ENCODE measurements at regions not wholly inside any gene's neighbourhood (a gene's known extent, or its start where the extent isn't known, plus 50 kb on each side); places are given as distances from the start of the nearest gene placed in this dataset.
"Not testable (repeated sequence)": the region's sequence is repeated elsewhere in the genome, so short reads cannot be mapped to it uniquely, and the experiment has no call there.

GRCh38 chr6:17001188-17001587 is 100.7 kb upstream of the STMND1 start:
- TF ChIP-seq CTCF (IDR thresholded peaks at IDR 0.05): no peak
- H3K27ac ChIP-seq: no peak overlapping the region
- no peak for DNase-seq (ENCODE audit: low spot score)
- no peak overlapping the region for H3K4me3 ChIP-seq

DNA sequence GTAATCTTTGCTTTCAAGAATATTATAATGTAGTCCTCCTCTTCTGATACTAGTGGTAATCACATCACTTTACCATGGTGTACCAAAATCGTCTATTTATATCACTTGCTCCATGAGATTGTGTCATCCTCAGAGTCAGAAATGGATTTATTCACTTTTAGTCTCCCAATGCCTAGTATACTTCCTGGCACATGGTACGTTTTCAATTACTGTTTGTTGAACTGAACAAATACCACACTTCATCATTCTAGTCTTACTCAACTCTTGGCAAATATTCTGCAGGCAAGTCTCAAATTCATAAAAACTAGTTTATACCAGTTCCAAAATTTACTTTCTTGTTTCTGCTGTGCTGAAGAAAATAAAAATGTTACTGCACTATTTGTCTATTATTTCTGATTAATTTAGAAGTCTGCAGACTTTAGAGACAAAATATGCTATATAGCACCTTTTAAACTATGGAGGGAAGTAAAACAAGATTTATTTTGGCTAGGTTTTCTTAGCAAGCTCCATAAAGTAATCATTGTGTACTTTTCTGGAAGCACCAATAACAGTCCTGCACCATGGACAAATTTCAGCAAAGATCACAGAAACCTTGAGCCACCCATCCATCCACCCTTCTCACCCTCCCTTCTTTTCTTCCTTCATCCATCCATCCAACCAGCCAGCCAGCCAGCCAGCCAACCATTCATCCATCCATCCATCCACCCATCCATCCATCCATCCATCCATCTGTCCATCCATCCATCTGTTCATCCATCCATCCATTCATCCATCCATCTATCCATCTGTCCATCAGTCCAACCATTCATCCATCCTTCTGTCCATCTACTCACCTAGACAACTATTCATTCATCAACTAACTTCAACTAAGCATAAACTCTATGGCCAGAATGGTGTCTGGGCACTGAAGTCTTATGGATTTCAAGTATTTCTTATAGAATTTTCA is 102.1 kb upstream of the STMND1 start:
- no peak overlapping the region for H3K4me3 ChIP-seq
- no peak for DNase-seq (ENCODE audit: low spot score)
- H3K27ac ChIP-seq: no peak overlapping the region
- TF ChIP-seq CTCF (IDR thresholded peaks at IDR 0.05): no peak

GRCh38 chr6:16998461-16998860 is 103.4 kb upstream of the STMND1 start:
- Histone ChIP-seq H3K27ac (no peak overlapping the region), H3K4me3 (no peak overlapping the region)
- no peak for DNase-seq (ENCODE audit: low spot score)
- TF ChIP-seq CTCF (IDR thresholded peaks at IDR 0.05): no peak

DNA sequence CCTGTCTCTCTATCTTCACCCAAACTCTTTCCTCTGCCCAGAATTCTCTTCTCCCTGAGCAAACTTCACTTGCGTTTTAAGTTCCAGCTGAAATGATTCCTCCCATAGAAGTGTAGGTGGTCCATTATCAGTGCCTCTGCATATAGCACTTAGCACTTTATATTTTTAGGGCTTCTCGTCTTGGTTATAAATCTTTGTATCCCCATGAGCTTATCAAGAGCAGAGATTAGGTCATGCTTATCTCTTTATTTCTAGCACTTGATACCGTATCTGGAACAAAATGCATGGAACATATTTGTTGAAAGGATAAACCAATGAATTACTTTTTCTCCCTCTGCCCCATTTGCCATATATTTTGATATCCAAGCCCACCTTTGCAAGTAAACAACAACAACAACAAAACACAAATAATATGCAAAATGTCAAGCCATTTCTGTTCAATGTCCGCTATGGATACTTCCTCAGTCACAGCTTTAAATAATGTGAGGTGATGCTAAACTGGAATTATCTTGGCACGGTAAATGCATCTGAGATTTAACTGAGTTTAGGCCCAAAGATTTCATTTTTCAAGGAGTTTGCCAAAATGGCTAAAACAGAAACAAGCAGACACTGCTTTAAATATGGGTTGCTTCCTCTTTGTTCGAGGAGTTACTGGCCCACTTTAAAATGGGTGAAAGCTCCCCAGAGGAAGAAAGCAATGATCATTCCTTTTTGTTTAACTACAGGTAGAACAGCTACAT is 106.2 kb upstream of the STMND1 start:
- TF ChIP-seq CTCF (IDR thresholded peaks at IDR 0.05): no peak
- no peak for DNase-seq (ENCODE audit: low spot score)
- H3K27ac ChIP-seq: no peak overlapping the region
- no peak overlapping the region for H3K4me3 ChIP-seq

DNA sequence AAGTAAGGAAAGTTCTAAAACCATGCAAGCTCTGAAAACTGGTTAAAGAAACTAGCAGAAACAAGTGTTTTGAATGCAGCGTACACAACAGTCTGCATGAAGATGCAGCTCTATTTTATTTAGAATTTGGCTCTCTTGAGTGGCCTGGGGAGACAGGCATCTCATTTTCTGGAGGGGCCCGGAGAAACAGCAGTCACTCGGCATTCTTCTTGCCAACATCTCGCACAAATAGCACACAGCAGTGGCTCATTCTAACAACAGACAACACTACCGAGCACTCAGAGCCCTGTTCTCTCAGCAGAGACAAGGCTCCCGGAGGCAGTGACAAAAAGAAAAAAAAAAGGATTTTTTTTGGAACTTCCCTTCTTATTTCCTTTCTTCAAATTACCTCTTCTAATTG is 108.5 kb upstream of the STMND1 start:
- no peak overlapping the region for H3K27ac ChIP-seq

DNA sequence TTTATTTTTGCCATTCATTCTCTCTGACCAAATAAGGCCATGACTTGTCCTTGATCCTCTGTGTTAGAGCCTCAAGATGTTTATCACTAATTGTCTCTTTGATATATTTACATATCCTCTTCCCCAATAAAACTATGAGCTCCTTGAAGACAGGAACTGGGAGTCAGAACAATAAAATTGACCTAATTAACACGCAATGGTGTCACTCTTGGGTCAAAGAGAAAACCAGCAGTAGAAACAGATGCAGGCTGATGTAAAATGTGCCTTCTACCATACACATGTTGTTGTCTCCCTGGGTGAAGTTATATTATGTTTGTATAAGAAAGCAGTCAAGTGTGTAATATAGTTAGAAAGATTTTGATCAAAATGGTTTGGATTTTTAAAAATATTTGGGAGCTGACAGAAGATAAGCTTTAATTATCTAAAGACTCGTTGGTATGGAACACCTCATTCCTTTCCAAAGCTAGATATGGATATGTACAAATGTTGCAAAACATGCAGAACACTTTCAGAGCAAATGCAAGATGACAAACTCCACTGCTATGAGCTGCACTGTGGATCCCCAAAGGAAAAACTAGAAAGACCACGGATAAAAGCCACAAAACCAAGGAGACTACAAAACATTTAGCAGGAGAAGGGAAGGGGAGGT is 109.7 kb upstream of the STMND1 start:
- no peak overlapping the region for H3K4me3 ChIP-seq
- no peak for DNase-seq (ENCODE audit: low spot score)
- TF ChIP-seq CTCF (IDR thresholded peaks at IDR 0.05): no peak
- no peak overlapping the region for H3K27ac ChIP-seq

More for the DNA sequence above, 108.5 kb upstream of the STMND1 start:
- no peak overlapping the region for H3K4me3 ChIP-seq
- no peak for DNase-seq (ENCODE audit: low spot score)
- TF ChIP-seq CTCF (IDR thresholded peaks at IDR 0.05): no peak

DNA sequence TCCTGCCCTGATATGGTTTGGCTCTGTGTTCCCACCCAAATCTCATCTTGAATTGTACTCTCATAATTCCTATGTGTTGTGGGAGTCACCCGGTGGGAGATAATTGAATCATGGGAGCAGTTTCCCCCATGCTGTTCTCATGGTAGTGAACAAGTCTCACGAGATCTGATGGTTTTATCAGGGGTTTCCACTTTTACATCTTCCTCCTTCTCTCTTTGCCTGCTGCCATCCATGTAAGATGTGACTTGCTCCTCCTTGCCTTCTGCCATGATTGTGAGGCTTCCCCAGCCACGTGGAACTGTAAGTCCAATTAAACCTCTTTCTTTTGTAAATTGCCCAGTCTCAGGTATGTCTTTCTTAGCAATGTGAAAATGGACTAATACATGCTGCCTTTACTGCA is 111.9 kb upstream of the STMND1 start:
- H3K4me3 ChIP-seq; H3K27ac ChIP-seq; DNase-seq (ENCODE audit: low spot score): not testable (repeated sequence)
